NAMALWA (cell line): ENCODE measurements at regions not wholly inside any gene's neighbourhood (a gene's known extent, or its start where the extent isn't known, plus 50 kb on each side); places are given as distances from the start of the nearest gene placed in this dataset.

ENCODE experiments used
- DNase-seq: peaks from one replicate; pipeline ENCODE4 v3.0.0-alpha.2; 2015; ENCODE audit warnings: low spot score

- DNase-seq, result no peak
These were observed 86.8 kb upstream of the RAB4A start for GRCh38 chr1:229184066-229184465.

GRCh38 chr1:229185963-229186362, 84.9 kb upstream of the RAB4A start:
- no peak for DNase-seq

- DNase-seq, result no peak
These were observed 84.4 kb upstream of the RAB4A start for GRCh38 chr1:229186373-229187056.

GRCh38 chr1:229190057-229190575, 80.8 kb upstream of the RAB4A start:
- DNase-seq, result no peak

- no peak for DNase-seq
These were observed 79.7 kb upstream of the RAB4A start for GRCh38 chr1:229191066-229191674.

GRCh38 chr1:229192031-229192430, 78.9 kb upstream of the RAB4A start:
- DNase-seq, result no peak

- no peak for DNase-seq
These were observed 78.1 kb upstream of the RAB4A start for GRCh38 chr1:229192853-229193252.

- no peak for DNase-seq
These were observed 76.8 kb upstream of the RAB4A start for GRCh38 chr1:229194096-229194495.

- no peak for DNase-seq
These were observed 75.7 kb upstream of the RAB4A start for GRCh38 chr1:229195246-229195645.

GRCh38 chr1:229196404-229197264, 74.3 kb upstream of the RAB4A start:
- no peak for DNase-seq

GRCh38 chr1:229197265-229197585, 73.7 kb upstream of the RAB4A start:
- no peak for DNase-seq

GRCh38 chr1:229199261-229200243, 71.4 kb upstream of the RAB4A start:
- peak; percentile 11 for DNase-seq

- peak; percentile 67 for DNase-seq
These were observed 67.7 kb upstream of the RAB4A start for GRCh38 chr1:229203030-229203751.

- DNase-seq, result no peak
These were observed 66.8 kb upstream of the RAB4A start for GRCh38 chr1:229203991-229204632.

GRCh38 chr1:229204921-229205777, 65.8 kb upstream of the RAB4A start:
- no peak for DNase-seq

GRCh38 chr1:229205854-229206253, 65.1 kb upstream of the RAB4A start:
- no peak for DNase-seq

- DNase-seq, result no peak
These were observed 63.0 kb upstream of the RAB4A start for GRCh38 chr1:229207916-229208315.

- DNase-seq, result no peak
These were observed 62.4 kb upstream of the RAB4A start for GRCh38 chr1:229208481-229208880.

- no peak for DNase-seq
These were observed 61.5 kb upstream of the RAB4A start for GRCh38 chr1:229209386-229209785.

GRCh38 chr1:229209816-229210215, 61.1 kb upstream of the RAB4A start:
- no peak for DNase-seq
